Activated T-cell treated with anti-CD3 and anti-CD28 coated beads for 4 hours (primary cell): ENCODE measurements at regions not wholly inside any gene's neighbourhood (a gene's known extent, or its start where the extent isn't known, plus 50 kb on each side); places are given as distances from the start of the nearest gene placed in this dataset.
"Not testable (repeated sequence)": the region's sequence is repeated elsewhere in the genome, so short reads cannot be mapped to it uniquely, and the experiment has no call there.

Experiments used
- DNase-seq: peaks from one replicate; pipeline ENCODE4 v3.0.0-alpha.2; 2020

DNA sequence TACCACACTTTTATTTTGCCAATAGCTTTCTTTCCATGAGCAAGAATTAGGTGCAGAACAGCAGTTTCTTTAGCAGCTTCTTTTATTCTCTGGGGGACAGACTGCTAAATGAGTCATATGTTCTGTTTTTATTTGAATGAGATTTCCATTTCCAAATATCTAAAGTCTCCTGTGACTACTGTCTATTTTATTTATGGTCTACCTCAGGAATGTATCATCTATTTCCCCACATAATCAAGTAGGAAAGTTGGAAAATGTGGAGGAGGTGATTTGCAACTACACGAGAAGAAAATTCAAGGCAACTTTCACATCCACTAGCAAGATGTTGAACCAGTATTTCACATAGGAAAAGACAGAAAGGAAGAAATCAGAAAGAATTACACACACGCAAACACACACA lies 139.9 kb upstream of the MEX3C start:
- DNase-seq = no peak

DNA sequence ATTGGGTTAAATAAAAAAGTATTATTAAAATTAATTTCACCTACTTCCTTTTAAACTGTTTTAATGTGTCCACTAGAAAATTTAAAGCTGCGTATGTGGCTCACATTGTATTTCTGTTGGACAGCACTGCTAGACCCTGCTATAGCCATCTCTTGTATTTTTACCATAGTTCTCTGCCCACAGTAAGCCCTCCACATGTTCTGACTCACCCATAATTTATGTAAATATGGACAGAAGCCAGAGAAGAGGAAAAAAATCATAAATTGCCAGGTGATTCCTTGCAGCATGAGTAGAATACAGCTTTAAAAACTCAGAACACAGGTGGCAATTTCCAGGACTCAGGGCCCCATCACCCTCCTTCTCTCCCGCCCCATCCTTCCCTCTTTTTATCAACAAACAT lies 142.4 kb upstream of the MEX3C start:
- DNase-seq = no peak

DNA sequence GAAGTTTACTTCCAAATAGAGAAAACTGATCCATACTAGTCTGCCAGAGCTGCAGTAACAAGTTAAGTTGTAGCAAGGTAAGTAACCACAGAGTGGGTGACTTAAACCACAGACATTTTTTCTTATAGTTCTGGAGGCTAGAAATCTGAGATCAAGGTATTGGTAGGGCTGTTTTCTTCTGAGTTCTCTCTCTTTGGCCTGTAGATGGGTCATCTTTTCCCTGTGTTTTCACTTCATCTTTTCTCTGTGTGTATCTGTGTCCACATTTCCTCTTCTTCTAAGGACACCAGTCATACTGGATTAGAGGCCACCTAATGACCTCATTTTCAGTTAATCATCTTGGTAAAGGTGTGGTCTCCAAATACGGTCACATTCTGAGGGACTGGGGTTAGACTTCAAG lies 142.9 kb upstream of the MEX3C start:
- no peak for DNase-seq

DNA sequence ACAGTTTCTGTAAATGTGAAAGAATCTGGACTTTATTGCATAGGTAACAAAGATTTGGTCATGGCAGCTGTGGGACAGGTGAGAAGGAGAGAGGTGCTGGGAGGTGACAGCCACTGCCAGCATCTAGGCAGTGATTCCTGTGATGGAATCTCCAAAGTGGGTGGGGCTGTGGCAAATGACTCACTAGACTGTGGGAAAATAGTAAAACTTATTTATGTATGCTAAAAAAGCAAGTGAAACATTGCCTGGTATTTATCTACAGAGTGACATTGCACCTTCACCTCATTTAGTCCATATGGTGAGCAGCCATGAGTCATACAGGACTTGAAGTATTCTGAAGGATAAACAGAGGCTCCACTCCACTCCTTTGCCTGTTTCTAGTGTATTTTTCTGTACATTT lies 145.3 kb upstream of the MEX3C start:
- no peak for DNase-seq

DNA sequence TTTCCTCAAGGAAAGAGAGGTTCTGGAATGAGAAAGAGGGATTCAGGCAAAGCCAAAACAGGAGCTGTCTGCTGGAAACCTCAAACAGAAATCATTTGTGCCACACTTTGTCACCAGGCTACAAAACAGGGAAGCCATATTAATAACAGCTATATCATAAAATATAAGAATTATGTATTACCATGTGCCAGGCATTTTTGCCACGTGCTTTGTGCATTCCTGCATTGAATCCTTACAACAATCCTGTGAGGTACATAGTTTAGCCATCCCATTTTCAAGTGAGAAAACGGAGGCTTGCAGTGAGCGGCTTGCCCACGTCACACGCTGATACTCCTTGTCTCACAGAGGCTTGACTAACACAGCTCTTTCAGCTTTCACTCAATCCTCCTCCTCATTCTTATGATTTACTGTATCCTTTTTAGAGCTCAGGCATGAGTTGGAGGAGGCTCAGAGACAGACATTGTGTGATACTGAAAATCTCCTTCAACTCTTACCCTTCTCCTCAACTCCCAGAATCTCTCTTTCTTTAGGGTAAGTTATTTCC lies 148.4 kb upstream of the MEX3C start:
- no peak for DNase-seq

DNA sequence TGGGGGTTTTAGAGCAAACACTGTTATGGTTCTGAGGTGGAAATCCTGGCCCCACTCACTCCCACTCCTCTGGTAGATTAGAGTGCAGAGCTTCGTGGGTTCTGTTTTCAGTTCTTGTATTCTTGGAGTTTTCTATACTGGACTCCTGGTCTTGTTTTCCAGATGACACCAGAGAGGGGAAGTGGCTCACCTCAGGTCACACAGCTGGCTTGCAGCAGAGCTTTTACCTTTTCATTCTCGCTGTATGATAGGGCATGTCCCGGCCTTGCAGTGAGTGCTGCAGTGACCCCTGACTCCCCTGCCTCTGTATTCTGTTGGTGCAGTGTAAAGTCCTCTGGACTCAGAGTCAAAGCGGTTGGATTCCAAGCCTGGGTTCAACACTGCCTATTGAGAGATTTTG lies 148.9 kb upstream of the MEX3C start:
- DNase-seq = no peak

DNA sequence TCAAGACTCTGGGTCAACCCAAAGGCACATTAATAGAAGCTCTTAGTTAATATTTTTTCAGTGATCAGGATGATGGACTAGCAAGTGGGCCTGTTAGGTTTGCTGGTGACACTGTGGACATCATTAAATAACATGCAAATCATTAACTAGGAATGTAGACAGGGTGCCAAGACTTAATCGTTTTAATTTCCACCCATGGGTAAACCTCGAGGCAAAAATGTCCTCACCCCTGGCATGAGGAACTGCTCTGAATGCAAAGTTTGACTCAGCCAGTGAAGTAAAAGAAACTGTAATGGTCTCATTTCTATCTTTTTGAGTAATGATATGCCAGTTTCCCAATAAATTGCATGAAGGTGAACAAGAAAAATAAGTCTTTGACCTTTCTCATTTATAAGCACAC lies 152.6 kb upstream of the MEX3C start:
- no peak for DNase-seq

DNA sequence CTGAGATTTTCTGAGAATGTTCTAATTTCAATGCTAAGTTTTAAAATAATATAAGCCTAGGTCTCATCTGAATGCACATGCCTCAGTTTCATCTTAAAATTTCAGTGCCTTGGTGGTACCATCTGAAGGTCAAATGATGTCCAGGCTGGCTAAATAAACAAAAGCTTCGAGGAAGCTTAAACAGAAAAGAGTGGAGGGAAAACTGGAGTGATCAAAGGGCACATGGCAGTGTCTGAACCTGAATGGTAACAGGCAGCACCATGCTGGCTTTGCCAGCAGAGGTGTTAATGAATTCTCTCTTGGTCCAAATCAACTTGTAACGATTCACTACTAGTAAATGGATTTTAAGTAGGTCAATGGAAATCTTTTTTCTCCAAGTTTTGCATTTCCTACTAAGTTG lies 158.4 kb upstream of the MEX3C start:
- no peak for DNase-seq

DNA sequence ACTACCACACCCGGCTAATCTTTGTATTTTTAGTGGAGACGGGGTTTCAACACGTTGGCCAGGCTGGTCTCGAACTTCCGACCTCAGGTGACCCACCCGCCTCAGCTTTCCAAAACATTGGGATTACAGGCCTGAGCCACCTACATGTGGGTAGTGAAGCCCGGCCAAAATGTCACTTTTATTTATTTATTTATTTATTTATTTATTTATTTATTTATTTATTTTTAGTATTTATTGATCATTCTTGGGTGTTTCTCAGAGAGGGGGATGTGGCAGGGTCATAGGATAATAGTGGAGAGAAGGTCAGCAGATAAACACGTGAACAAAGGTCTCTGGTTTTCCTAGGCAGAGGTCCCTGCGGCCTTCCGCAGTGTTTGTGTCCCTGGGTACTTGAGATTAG lies 162.8 kb upstream of the MEX3C start:
- not testable (repeated sequence) for DNase-seq

DNA sequence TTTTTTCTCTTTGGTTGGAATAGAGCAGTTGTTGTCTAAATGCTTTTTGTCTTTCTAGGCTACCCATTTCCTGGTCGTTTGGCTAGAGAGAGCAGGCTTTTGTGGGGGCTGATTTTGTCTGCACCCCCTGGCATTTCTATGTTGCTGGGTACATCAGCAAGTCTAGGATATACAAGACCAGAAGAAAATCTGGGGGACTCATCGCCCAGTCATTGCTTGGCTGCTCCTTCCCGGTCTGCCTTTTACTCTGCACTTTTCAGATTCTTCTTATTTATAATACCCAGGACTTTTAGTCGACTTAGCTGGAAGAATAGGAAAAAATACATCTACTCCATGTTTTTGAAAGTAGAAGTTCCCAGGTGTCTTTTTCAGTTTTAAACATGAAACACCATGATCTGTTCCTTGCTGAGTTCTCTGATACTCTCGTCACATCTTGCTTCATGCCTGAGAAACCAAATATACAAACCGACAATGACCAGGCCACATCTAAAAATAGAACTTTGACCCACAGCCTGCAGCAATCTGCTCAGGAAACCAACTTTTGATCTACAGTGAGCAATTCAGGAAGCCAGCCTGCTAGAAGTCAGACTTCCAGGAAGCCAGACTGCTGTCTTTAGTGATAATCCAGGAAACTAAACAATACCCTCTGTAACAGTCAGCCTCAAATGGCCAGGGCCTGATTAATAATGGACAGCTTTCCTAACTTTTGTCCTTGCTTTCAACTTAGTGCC lies 163.8 kb upstream of the MEX3C start:
- no peak for DNase-seq

DNA sequence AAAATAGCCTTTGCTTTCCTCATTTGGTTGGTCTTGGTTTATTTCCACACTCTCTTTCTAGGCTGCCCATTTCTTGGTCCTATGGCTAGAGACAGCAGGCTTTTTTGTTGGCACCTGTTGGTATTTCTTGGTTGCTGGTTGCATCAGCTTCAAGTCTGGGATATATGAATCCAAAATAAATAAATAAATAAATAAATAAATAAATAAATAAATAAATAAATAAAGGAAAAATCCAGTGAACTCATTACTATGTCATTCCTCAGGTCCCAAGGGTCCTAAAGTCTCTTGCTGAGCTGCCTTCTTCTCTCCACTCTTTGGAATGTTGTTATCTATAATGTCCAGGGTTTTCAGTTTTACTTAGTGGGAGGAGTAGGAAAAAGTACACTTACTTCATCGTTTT lies 165.9 kb upstream of the MEX3C start:
- no peak for DNase-seq

DNA sequence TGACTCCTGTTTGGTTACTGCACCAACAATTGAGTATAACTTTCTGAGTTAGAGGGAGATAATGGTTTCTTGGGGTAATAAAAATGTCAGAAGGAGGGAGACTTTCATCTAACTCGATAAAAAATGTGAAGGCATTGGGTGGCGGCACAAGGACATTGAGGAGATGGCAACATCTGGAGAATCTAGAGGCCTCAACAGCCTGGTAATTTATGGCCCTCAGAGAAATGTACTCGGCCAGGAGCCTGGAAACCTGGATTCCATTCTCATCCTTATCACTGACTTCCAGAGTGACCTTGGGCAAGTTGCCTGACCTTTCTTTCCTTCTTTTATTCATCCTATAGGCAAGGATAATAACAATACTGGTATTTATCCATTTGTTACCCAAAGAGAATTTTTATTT lies 173.5 kb upstream of the MEX3C start:
- no peak for DNase-seq

DNA sequence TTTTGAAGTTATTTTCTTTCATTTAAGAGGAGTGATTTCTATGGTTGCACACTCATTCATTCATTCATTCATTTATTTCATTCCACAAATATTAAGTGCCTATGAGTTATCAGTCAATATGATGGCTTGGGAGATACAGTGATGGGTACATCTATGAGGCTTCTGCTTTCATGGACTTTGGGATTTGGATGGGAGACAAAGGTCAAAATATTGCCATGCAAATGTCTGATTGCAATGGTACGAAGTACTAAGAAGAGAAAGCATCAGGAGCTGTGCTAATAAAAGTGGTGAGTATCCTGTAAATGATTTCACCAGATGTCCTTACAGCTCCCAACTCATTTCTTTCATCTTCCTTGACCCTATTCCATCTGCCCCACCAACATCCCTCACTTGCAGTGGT lies 174.4 kb upstream of the MEX3C start:
- DNase-seq = no peak

DNA sequence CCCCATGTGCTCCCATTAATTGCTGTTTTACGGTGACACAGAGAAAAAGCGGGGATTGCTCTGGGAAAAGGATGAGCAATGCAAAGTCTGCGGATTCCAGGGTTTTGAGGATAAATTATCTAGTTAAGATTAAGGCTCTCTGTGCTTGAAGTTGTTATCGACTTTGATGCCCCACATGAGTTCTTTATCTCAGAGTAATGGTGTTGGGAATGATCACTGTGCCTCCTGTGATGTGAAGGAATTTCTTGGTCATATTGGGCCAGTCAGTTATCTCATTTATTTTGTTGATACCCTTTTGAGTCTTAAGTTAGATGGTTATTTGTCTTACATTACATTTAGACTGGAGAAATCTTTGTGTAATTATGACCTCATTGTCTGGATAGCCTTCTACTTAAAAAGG lies 184.6 kb upstream of the MEX3C start:
- DNase-seq = no peak

DNA sequence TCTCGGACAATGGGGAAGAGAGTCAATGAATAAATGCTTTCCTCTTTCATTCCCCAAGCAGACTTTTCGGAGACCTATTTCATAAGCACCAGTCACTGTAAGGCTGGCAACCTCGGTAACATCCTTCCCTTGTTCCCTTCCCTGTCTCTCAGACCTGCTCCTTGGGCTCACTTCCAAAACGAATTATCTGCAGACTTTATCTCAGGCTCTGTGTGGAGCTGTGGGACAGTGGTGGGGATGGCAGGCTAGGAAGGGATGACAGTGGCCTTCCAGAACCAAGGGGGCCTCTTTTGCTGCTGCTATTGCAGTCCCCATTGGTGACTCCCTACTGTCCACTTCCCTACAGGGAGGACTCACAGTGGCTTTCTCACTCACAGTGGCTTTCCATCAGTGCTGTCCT lies 185.6 kb upstream of the MEX3C start:
- DNase-seq = no peak

DNA sequence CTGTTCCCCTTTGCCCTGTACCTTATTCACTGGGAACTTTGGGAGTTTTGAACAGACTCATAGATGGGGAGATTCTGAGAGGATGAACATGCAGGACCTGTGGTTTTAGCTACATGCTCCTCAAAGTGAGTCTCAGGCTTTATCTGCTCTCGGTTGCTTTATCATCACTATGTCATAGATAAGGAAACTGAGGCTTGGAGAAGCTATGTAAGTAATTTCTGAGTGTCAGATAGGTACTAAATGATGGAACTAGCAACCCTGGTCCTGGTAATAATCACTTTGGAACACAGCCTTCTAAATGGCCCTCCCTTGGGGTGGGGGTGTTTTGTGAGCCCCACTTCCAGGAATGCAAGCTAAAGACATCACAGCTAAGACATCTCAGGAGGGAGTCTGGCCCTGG lies 186.2 kb upstream of the MEX3C start:
- DNase-seq = no peak

DNA sequence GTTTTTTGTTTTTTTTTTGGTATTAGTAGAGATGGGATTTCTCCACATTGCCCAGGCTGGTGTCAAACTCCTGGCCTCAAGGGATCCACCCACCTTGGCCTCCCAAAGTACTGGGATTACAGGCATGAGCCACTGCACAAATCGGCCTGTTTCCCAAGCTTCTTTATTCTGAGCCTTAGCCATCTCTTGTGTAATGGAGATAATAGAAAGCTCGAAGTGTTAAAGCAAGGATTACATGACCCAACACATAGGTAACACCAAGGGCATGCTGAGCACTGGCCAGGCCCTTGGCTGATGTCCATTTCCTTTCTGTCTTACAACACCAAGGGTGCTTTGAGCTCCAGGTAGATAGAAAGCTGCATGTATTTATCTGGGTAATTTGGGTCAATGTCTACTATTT lies 187.8 kb upstream of the MEX3C start:
- DNase-seq = no peak

DNA sequence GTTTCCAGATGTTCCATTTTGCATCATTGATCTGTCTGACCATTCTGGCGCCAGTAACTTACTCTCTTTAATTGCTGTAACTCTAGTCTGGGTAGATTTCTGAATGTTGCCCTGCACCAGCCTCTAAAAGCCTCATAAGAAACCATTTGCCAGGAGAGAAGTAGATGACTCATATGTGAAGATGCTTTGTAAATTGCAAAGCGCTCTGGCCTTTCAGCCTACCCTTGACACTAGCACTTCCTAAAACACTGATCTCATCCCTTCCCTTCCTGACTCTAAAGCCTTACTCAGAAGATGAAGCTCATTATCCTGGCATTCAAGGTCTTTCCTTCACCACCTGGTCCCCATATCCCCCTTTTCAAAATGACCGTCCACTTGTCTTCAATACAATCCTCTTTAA lies 193.2 kb upstream of the MEX3C start:
- DNase-seq = no peak

DNA sequence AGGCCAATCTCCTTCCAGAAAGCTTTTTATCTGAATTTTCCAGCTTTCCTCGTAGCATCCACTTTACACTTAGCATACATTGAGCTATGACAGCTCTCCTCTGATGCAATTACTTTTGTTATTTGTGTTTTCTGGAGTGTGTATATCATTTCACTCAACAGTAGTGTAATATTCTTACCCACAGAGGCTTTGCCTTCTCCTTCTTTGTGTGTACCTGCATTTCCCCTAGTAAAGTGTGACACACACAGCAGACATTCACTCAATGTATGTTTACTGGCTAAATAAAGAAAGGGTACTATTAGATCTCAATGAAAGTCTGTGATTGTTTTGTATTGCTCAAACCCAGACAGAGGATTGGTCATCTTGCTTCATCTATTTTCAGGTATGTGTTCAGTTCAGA lies 193.7 kb upstream of the MEX3C start:
- no peak for DNase-seq

DNA sequence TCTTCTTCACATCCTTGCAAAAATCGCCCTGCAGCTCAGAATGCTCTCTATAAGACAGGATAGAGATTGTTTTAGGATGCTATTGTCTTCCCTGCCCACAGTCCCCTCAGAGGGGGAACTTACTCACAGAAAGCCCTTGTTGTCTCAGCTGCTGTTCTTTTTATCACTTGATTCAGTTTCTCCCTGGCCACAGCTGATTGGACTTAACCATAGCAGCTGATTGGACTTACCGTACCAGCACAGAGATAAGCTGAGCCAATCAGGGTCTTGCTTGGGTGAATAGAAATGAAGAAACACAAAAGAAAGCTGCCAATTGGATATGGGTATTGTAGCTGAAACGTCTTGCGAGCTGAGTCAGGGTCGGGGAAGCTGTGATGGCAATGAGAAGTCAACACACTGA lies 194.2 kb upstream of the MEX3C start:
- no peak for DNase-seq

DNA sequence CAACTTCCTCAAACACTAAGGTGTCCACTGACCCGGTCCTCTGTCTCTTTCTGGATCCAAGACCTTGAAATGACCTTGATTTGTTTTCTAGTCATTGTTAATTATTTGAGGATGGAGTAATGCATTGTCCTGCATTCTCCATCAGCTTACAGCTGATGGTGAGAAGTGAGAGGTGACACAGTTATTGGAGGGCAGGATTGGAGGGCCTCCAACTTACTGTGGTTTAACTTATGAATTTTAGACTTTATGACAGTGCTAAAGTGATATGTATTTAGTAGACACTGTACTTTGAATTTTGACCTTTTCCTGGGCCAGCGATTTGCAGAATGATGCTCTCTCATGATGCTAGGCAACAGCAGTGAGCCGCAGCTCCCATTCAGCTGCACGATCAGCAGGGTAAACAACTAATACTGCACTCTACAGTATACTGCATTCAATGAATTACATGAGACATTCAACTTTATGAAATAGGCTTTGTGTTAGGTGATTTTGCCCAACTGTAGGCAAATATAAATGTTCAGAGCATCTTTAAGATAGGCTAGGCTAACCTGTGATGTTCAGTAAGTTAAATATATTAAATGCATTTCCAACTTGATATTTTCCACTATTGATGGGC lies 200.0 kb upstream of the MEX3C start:
- no peak for DNase-seq

DNA sequence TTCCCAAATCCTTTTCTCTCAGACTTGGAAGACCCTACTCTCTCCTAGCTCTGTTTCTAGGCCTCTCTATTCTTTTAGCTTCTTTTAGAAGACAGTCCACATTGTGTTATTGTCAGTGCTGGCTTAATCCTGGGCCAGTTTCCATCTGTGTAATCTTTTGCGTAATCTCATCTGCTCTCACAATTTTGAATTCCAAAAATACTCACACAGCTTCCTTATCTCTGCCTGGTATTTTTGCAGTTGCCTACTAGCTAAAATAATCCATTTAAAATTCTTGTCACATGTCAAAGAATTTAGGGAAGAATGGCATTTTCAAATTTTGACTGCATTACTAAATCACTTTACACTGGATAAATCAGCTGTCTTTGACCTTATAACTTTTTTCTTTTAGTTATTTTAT lies 200.6 kb upstream of the MEX3C start:
- DNase-seq = no peak

DNA sequence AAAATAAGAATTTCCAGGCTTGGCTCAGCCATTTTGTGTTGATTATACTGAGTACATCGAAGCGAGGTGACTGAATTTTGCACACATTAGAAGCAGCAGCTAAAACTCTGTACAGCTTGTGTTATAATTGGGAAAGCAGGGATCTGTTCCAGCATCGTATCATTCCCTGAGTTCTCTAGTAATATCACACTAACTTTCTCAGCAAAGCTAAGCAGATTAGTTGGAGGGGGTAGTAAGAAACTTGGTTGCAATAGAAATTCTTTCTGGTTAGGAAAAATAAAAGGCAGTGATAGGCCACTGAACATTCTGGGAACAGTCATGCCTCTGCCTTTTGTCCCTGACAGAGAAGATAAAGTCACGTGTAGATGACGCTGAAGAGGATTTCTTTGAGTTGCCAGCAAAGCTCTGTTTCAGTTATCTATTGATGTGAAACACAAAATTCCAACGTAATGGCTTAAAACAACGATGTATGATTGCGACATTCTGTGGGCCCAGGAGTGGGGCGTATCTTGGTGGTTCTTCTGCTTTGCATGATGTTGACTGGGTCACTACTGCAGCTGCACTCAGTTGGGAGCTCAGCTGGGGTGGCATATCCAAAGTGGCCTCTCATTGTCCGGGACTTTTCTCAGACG lies 202.1 kb upstream of the MEX3C start:
- DNase-seq = no peak

DNA sequence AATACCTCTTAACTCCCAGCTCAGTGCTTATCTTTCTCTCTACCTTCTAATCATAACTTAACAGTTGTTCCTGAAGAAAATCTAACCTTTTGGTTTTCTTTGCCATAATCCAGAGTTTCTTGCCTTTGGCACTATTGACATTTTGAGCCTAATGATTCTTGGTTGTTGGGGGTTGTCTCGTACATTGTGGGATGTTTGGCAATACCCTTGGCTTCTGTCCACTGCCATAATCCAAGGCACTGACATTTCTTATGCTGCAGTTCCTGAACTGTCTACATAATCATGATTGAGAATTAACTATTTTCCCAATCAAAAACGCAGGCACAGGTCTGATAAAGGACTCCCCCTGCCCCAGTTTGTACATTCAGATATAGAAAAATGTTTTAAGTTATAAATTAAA lies 203.2 kb upstream of the MEX3C start:
- no peak for DNase-seq

DNA sequence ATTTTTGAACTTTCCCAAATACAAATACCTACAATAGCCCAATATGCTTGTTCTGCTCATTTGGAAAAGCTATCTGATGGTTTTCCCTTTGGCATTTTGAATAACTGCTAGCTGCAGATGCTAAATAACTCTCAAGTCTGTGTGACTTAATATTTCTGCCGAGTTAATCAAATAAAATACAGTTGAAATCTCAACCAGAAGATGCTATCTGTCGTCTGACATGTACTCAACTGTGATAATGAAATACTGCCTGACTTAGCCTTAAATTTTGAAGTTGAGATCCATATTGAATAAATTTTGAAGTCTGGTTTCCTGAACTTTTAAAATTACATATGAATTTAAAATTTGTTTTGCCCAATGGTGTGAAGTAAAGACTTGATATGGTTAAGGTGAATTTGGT lies 204.4 kb upstream of the MEX3C start:
- no peak for DNase-seq
